ENCODE measurements at regions not wholly inside any gene's neighbourhood (a gene's known extent, or its start where the extent isn't known, plus 50 kb on each side); places are given as distances from the start of the nearest gene placed in this dataset.
"Not testable (repeated sequence)": the region's sequence is repeated elsewhere in the genome, so short reads cannot be mapped to it uniquely, and the experiment has no call there.

GRCh38 chr7:84941936-84942335 lies 244.9 kb downstream of the SEMA3D start:
- DNase-seq, result no peak

GRCh38 chr7:84941291-84941690 lies 245.6 kb downstream of the SEMA3D start:
- DNase-seq, result no peak

GRCh38 chr7:84939888-84940287 lies 247.0 kb downstream of the SEMA3D start:
- no peak for DNase-seq

GRCh38 chr7:84939442-84939841 lies 247.4 kb downstream of the SEMA3D start:
- no peak for DNase-seq

DNA sequence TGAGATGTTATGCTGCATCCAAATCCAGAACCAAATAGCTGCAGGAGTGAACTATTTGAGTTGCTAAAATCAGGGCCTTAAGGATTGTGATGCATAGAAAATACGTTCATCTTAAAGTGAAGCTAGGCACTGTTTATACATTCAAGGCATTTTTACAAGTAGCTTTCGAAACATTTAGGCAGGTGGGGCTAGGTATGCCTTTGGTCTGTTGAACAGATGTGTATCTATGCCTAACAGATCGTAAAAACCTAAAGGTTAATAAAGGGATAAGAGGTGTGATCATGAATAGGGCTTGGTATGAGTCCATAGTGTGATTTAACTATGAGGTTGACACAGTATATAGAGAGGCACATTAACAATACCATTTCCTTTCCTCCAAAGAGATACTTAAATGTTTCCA lies 262.5 kb downstream of the SEMA3D start:
- DNase-seq, result no peak

- no peak for DNase-seq
Measured at GRCh38 chr7:84923348-84923747, 263.5 kb downstream of the SEMA3D start.

DNA sequence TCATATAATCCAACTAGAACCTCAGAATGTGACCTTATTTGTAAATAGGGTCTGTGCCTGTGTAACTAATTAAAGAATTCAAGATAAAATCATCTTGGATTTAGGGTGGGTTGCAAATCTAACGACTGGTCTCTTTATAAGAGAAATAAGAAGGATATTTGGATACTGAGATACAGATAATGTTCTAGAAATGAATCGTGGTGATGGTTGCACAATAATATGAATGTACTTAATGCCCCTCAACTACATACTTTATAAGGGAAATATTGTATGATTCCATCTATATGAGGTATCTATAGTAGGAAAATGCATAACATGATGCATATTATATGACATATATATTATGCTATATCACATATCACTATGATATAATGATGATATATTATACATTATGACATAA lies 265.7 kb downstream of the SEMA3D start:
- DNase-seq, result no peak

DNA sequence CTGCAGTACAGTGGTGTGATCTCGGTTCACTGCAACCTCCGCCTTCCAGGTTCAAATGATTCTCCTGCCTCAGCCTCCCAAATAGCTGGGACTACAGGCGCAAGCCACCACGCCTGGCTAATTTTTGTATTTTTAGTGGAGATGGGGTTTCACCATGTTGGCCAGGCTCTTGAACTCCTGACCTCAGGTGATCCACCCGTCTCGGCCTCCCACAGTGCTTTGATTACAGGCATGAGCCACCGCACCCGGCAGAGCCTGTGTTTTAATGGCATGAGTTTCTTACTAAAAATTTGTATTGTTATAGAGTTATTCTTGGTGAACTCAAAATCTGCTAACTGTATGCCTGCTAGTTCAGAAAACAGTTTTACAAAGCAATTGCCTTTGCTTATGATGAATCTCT lies 269.9 kb downstream of the SEMA3D start:
- DNase-seq, result not testable (repeated sequence)

DNA sequence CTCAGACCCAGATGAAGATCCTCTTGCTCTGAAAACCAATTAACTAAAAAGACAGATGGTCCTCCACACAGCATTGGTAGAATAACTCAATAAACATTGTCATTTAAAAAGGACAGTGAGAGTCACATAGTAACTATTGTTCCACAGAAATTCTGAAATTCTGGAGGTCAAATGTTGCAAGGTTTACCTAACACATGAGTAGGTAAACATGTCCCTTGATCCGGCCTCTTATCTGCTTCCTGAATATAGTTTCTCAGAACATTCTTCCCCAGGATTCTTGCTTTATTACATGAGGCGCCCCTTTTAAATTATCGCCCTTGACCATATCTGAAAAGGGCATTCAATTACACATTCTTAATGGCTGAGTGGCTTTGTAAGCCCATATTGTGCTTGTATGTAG lies 270.7 kb downstream of the SEMA3D start:
- no peak for DNase-seq

GRCh38 chr7:84914598-84914997 lies 272.3 kb downstream of the SEMA3D start:
- no peak for DNase-seq

DNA sequence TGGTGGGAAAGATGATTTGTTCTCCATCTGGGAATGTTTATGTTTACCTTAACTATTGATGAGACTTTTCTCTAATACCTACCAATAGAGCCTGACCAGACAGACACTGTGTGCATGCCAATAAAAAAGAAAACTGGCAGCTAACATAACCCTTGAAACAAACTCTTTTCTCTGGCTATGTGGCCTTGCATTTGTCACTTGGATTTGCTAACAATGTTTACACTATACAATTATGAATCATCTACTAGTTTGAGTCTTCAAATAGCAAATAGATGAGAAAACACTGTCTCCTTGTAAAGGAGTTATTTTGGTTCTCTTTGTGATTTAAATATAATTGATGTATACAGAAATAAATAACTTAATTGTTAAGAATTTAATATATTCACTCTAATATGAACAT lies 273.1 kb downstream of the SEMA3D start:
- no peak for DNase-seq

DNA sequence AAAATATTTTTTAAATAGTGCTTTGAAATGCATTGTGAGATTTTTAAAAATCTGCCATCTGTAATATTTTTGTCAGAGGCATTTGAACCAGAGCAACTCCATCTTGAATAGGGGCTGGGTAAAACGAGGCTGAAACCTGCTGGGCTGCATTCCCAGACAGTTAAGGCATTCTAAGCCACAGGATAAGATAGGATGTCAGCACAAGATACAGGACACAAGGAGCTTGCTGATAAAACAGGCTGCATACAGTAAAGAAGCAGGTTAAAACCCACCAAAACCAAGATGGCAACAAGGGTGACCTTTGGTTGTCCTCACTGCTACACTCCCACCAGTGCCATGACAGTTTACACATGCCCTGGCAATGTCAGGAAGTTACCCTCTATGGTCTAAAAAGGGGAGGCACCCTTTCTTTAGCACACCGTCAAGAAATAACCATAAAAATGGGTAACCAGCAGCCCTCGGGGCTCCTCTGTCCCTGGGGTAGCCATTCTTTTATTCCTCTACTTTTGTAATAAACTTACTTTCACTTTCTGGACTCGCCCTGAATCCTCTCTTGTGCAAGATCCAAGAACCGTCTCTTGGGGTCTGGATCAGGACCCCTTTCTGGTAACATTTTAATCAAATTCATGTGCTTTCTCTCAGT lies 273.7 kb downstream of the SEMA3D start:
- no peak for DNase-seq

- no peak for DNase-seq
Measured at GRCh38 chr7:84912537-84912936, 274.3 kb downstream of the SEMA3D start.

- peak; percentile 14 for DNase-seq
Measured at GRCh38 chr7:84912018-84912417, 274.8 kb downstream of the SEMA3D start.

- DNase-seq, result no peak
Measured at GRCh38 chr7:84911077-84911476, 275.8 kb downstream of the SEMA3D start.

- DNase-seq, result not testable (repeated sequence)
Measured at GRCh38 chr7:84910322-84910721, 276.5 kb downstream of the SEMA3D start.

- no peak for DNase-seq
Measured at GRCh38 chr7:84908196-84908793, 278.6 kb downstream of the SEMA3D start.

- DNase-seq, result no peak
Measured at GRCh38 chr7:84906889-84907288, 280.0 kb downstream of the SEMA3D start.

DNA sequence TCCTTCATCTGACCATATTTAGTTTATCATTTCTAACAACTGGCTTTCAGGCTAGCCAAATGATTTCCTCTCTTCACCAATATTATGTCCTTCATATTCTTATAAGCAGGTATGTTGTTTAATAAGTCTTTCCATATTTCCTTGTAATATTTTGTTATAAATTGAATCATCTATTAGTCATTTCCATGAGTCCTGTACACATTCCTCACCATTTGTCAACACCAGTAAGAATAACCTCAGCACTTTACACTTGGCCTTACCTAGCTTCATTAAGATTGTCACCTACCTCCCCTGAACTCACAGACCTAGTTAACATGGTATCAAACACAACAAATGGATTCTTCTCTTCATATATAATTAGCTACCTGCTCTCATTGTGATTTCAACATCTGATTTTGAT lies 282.3 kb downstream of the SEMA3D start:
- DNase-seq, result no peak

- DNase-seq, result no peak
Measured at GRCh38 chr7:84901366-84901765, 285.5 kb downstream of the SEMA3D start.

- DNase-seq, result no peak
Measured at GRCh38 chr7:84900215-84900614, 286.6 kb downstream of the SEMA3D start.

- no peak for DNase-seq
Measured at GRCh38 chr7:84895563-84895962, 291.3 kb downstream of the SEMA3D start.

DNA sequence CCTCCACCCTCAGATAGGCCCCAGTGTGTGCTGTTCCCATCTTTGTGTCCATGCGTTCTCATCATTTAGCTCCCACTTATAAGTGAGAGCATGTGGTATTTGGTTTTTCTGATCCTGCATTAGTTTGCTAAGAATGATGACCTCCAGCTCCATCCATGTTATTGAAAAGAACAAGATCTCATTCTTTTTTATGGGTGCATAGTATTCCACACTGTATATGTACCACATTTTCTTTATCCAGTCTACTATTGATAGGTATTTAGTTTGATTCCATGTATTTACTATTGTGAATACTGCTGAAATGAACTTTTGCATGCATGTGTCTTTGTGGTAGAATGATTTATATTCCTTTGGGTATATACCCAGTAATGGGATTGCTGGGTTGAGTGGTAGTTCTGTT lies 303.3 kb downstream of the SEMA3D start:
- DNase-seq, result not testable (repeated sequence)

DNA sequence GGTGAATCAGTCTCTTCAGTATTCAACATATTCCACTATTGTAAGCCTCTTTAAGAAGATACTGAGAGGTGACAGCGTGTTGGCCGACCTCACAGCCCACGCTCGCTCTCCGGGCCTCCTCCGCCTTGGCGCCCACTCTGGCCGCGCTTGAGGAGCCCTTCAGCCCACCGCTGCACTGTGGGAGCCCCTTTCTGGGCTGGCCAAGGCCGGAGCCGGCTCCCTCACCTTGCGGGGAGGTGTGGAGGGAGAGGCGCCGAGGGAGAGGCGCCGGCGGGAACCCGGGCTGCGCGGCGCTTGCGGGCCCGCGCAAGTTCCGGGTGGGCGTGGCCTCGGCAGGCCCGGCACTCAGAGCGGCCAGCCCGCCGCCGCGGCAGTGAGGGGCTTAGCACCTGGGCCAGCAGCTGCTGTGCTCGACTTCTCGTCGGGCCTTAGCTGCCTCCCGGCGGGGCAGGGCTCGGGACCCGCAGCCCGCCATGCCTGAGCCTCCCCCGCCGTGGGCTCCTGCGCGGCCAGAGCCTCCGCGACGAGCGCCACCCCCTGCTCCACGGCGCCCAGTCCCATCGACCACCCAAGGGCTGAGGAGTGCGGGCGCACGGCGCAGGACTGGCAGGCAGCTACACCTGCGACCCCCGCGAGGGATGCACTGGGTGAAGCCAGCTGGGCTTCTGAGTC lies 306.4 kb downstream of the SEMA3D start:
- DNase-seq, result not testable (repeated sequence)
